Uterus (tissue), 2 donors: ENCODE measurements at regions not wholly inside any gene's neighbourhood (a gene's known extent, or its start where the extent isn't known, plus 50 kb on each side); places are given as distances from the start of the nearest gene placed in this dataset.

ENCODE experiments used
- POLR2A ChIP-seq, 2 donors: fragments of 450-650 bp; IDR thresholded peaks; one replicate each; pipeline ENCODE4 v1.6.1; 2016; ENCODE audit warnings: antibody characterized with exemption in 2 of 2, mild to moderate bottlenecking in 1 of 2, moderate library complexity in 1 of 2
- TF ChIP-seq, protein P1 (sequence below), 4 experiments: fragments of 200-600 bp in 2 of 4; fragments of 450-650 bp in 2 of 4; sonication (generic) in 2 of 4; IDR thresholded peaks; one replicate each; pipeline ENCODE4 v1.5.1; 2016 to 2019; ENCODE audit warnings: antibody characterized with exemption in 4 of 4, mild to moderate bottlenecking in 2 of 4, moderate library complexity in 1 of 4

DNA sequence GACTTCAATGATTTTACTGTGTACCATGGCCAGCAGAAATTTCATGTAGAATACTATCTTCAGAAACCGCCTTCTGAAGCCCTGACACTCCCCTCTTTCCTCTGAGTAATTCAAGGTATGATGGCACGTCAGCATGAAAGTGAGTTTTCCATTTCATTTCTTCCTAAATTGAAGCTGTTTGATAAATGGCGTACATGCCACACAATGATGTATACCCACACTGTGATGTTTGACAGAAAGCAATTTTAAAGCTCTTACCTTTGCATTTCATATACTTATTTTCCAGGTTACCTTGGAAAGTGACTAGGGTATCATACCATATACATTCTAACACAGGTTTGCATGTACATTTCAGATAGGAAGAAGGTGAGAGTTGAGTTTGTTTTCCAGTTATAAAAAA is 147.9 kb upstream of the LRRC3B start:
- TF ChIP-seq, protein P1, sequence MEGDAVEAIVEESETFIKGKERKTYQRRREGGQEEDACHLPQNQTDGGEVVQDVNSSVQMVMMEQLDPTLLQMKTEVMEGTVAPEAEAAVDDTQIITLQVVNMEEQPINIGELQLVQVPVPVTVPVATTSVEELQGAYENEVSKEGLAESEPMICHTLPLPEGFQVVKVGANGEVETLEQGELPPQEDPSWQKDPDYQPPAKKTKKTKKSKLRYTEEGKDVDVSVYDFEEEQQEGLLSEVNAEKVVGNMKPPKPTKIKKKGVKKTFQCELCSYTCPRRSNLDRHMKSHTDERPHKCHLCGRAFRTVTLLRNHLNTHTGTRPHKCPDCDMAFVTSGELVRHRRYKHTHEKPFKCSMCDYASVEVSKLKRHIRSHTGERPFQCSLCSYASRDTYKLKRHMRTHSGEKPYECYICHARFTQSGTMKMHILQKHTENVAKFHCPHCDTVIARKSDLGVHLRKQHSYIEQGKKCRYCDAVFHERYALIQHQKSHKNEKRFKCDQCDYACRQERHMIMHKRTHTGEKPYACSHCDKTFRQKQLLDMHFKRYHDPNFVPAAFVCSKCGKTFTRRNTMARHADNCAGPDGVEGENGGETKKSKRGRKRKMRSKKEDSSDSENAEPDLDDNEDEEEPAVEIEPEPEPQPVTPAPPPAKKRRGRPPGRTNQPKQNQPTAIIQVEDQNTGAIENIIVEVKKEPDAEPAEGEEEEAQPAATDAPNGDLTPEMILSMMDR (IDR thresholded peaks at IDR 0.05): no peak
- TF ChIP-seq POLR2A (IDR thresholded peaks at IDR 0.05): no peak
